Fibroblast of mammary gland (primary cell): ENCODE measurements at regions not wholly inside any gene's neighbourhood (a gene's known extent, or its start where the extent isn't known, plus 50 kb on each side); places are given as distances from the start of the nearest gene placed in this dataset.
"Not testable (repeated sequence)": the region's sequence is repeated elsewhere in the genome, so short reads cannot be mapped to it uniquely, and the experiment has no call there.

Experiments used
- DNase-seq: peaks from one replicate; pipeline ENCODE4 v3.0.0-alpha.2; 2010; ENCODE audit warnings: low read depth
- H3K4me3 ChIP-seq: 2 replicates; pipeline ENCODE4 v1.5.1; 2011; ENCODE audit warnings: low read depth, mild to moderate bottlenecking, low read length, moderate library complexity; ENCODE audit not compliant: control insufficient read depth
- TF ChIP-seq, protein P1 (sequence below): conservative IDR thresholded peaks from 2 replicates; pipeline ENCODE4 v1.5.1; 2011; ENCODE audit warnings: low read depth, low read length, inconsistent platforms; ENCODE audit not compliant: control insufficient read depth, insufficient read depth

DNA sequence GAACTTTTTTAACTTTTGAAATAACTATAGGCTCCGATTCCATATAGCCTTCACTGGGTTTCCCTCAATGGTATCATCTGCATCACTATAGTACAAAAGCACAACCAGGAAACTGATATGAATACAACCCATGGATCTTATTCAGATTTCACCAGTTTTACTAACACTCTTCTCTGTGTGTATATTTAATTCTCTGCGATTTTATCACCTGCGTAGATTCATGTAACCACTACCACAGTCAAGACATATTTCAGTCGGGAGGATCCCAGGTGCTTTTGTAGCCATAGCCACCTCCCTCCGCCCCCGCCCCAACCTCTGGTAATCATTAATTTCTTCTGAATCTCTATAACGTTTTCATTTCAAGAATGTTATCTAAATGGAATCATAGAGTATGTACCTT lies 82.8 kb upstream of the C7orf33 start:
- TF ChIP-seq, protein P1, sequence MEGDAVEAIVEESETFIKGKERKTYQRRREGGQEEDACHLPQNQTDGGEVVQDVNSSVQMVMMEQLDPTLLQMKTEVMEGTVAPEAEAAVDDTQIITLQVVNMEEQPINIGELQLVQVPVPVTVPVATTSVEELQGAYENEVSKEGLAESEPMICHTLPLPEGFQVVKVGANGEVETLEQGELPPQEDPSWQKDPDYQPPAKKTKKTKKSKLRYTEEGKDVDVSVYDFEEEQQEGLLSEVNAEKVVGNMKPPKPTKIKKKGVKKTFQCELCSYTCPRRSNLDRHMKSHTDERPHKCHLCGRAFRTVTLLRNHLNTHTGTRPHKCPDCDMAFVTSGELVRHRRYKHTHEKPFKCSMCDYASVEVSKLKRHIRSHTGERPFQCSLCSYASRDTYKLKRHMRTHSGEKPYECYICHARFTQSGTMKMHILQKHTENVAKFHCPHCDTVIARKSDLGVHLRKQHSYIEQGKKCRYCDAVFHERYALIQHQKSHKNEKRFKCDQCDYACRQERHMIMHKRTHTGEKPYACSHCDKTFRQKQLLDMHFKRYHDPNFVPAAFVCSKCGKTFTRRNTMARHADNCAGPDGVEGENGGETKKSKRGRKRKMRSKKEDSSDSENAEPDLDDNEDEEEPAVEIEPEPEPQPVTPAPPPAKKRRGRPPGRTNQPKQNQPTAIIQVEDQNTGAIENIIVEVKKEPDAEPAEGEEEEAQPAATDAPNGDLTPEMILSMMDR, result no peak
- no peak for DNase-seq
- H3K4me3 ChIP-seq, result no peak overlapping the region

GRCh38 chr7:148514236-148514635 lies 76.3 kb upstream of the C7orf33 start:
- no peak overlapping the region for H3K4me3 ChIP-seq
- TF ChIP-seq, protein P1, result no peak
- DNase-seq, result no peak

- H3K4me3 ChIP-seq, result no peak overlapping the region
- TF ChIP-seq, protein P1, result no peak
- no peak for DNase-seq
Measured at GRCh38 chr7:148515237-148515636, 75.3 kb upstream of the C7orf33 start.

GRCh38 chr7:148515728-148516695 lies 74.6 kb upstream of the C7orf33 start:
- no peak overlapping the region for H3K4me3 ChIP-seq
- TF ChIP-seq, protein P1, result no peak
- DNase-seq, result no peak

GRCh38 chr7:148519386-148519785 lies 71.2 kb upstream of the C7orf33 start:
- H3K4me3 ChIP-seq, DNase-seq: not testable (repeated sequence)

- DNase-seq, result no peak
- TF ChIP-seq, protein P1, result no peak
- H3K4me3 ChIP-seq, result no peak overlapping the region
Measured at GRCh38 chr7:148521271-148521670, 69.3 kb upstream of the C7orf33 start.

DNA sequence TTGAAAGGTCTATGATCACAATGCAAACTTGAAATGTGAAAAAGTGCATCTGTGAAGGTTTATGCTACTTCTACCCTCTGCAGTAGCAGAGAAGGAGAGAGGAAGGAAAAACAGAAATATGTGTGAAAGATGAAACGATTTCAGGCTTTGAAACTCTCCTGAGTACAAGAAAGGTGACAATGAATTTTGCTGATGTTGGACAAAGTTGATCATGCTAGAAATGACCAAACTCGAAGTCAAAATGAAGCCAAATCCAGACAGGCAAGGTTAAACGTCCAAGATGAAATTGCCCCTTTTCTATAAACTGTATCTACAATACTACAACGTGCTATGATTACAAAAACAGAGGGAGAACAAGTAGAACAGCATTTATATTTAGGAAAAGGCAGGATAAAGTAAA lies 67.0 kb upstream of the C7orf33 start:
- DNase-seq, result no peak
- TF ChIP-seq, protein P1, result no peak

More for the DNA sequence above, 67.0 kb upstream of the C7orf33 start:
- no peak overlapping the region for H3K4me3 ChIP-seq
